ENCODE measurements at regions not wholly inside any gene's neighbourhood (a gene's known extent, or its start where the extent isn't known, plus 50 kb on each side); places are given as distances from the start of the nearest gene placed in this dataset.
A peak's percentile ranks its signal among the peaks of the same experiment; 100 is the strongest.

- TF ChIP-seq CTCF (IDR thresholded peaks at IDR 0.05; ENCODE audit: control extremely low read depth, extremely low read depth), result no peak
Observed at GRCh38 chr3:107247116-107247515, 130.1 kb upstream of the CCDC54 start.

GRCh38 chr3:107249132-107249531 is 128.1 kb upstream of the CCDC54 start:
- DNase-seq, result no peak
- Histone ChIP-seq H3K27me3 (ENCODE audit: control insufficient read depth in 3 of 3, insufficient read depth in 3 of 3, low read length in 2 of 3) (no peaks in the 10 kb centered on the region), H3K9ac (ENCODE audit: insufficient read depth in 1 of 2, low read length in 2 of 2) (no peak overlapping the region), H3K4me3 (no peak overlapping the region), H3K36me3 (ENCODE audit: control insufficient read depth in 4 of 4, insufficient read depth in 4 of 4, low read length in 4 of 4) (peaks cover 1 to 19% (median 9%) of the 10 kb centered on the region in 4 donors), H3K27ac (ENCODE audit: low read depth in 1 of 2, low read length in 1 of 2) (no peak overlapping the region), H3K4me1 (ENCODE audit: control insufficient read depth in 5 of 5, insufficient read depth in 5 of 5, low read length in 5 of 5) (peaks cover 0 to 9% (median 0%) of the 10 kb centered on the region in 5 donors), H3K9me3 (ENCODE audit: control insufficient read depth in 4 of 4, insufficient read depth in 3 of 4, low read length in 3 of 4) (peaks cover 0 to 1% (median 0%) of the 10 kb centered on the region in 4 donors)
- ATAC-seq (ENCODE audit: insufficient read depth, low FRiP score), result no peak
- 99 to 100% methylated on average over 2 of the region's 2 CpGs for WGBS, 2 donors
- no peak for TF ChIP-seq CTCF (IDR thresholded peaks at IDR 0.05; ENCODE audit: control extremely low read depth, extremely low read depth)

More at GRCh38 chr3:107247116-107247515, 130.1 kb upstream of the CCDC54 start:
- Histone ChIP-seq H3K27ac (ENCODE audit: low read depth in 1 of 2, low read length in 1 of 2) (no peak overlapping the region), H3K9ac (ENCODE audit: insufficient read depth in 1 of 2, low read length in 2 of 2) (no peak overlapping the region), H3K27me3 (ENCODE audit: control insufficient read depth in 3 of 3, insufficient read depth in 3 of 3, low read length in 2 of 3) (no peaks in the 10 kb centered on the region), H3K4me1 (ENCODE audit: control insufficient read depth in 5 of 5, insufficient read depth in 5 of 5, low read length in 5 of 5) (peaks cover 0 to 12% (median 0%) of the 10 kb centered on the region in 5 donors), H3K36me3 (ENCODE audit: control insufficient read depth in 4 of 4, insufficient read depth in 4 of 4, low read length in 4 of 4) (peaks cover 1 to 19% (median 9%) of the 10 kb centered on the region in 4 donors), H3K9me3 (ENCODE audit: control insufficient read depth in 4 of 4, insufficient read depth in 3 of 4, low read length in 3 of 4) (peaks cover 0 to 1% (median 0%) of the 10 kb centered on the region in 4 donors), H3K4me3 (no peak overlapping the region)
- 98 to 99% methylated on average over 2 of the region's 2 CpGs for WGBS, 2 donors
- ATAC-seq (ENCODE audit: insufficient read depth, low FRiP score) (no peak), DNase-seq (no peak)

GRCh38 chr3:107250221-107250620 is 127.0 kb upstream of the CCDC54 start:
- H3K27me3 ChIP-seq (ENCODE audit: control insufficient read depth in 3 of 3, insufficient read depth in 3 of 3, low read length in 2 of 3), result no peaks in the 10 kb centered on the region
- peak; percentile 68 to 94 (median 87) for DNase-seq
- H3K4me3 ChIP-seq, result no peak overlapping the region
- H3K9me3 ChIP-seq (ENCODE audit: control insufficient read depth in 4 of 4, insufficient read depth in 3 of 4, low read length in 3 of 4), result peaks cover 0 to 1% (median 0%) of the 10 kb centered on the region in 4 donors
- H3K9ac ChIP-seq (ENCODE audit: insufficient read depth in 1 of 2, low read length in 2 of 2), result no peak overlapping the region
- TF ChIP-seq CTCF (IDR thresholded peaks at IDR 0.05; ENCODE audit: control extremely low read depth, extremely low read depth), result no peak
- no peak for ATAC-seq (ENCODE audit: insufficient read depth, low FRiP score)
- H3K4me1 ChIP-seq (ENCODE audit: control insufficient read depth in 5 of 5, insufficient read depth in 5 of 5, low read length in 5 of 5), result peaks cover 0 to 9% (median 0%) of the 10 kb centered on the region in 5 donors
- WGBS, 2 donors, result 85 to 86% methylated on average over 4 of the region's 4 CpGs
- no peak overlapping the region for H3K27ac ChIP-seq (ENCODE audit: low read depth in 1 of 2, low read length in 1 of 2)
- H3K36me3 ChIP-seq (ENCODE audit: control insufficient read depth in 4 of 4, insufficient read depth in 4 of 4, low read length in 4 of 4), result peaks cover 1 to 19% (median 9%) of the 10 kb centered on the region in 4 donors

GRCh38 chr3:107251819-107252218 is 125.4 kb upstream of the CCDC54 start:
- DNase-seq, result no peak
- WGBS, 2 donors, result 93 to 94% methylated on average over 5 of the region's 5 CpGs
- H3K9me3 ChIP-seq (ENCODE audit: control insufficient read depth in 4 of 4, insufficient read depth in 3 of 4, low read length in 3 of 4), result no peaks in the 10 kb centered on the region
- H3K27ac ChIP-seq (ENCODE audit: low read depth in 1 of 2, low read length in 1 of 2), result no peak overlapping the region
- no peaks in the 10 kb centered on the region for H3K27me3 ChIP-seq (ENCODE audit: control insufficient read depth in 3 of 3, insufficient read depth in 3 of 3, low read length in 2 of 3)
- no peak for TF ChIP-seq CTCF (IDR thresholded peaks at IDR 0.05; ENCODE audit: control extremely low read depth, extremely low read depth)
- H3K36me3 ChIP-seq (ENCODE audit: control insufficient read depth in 4 of 4, insufficient read depth in 4 of 4, low read length in 4 of 4), result peaks cover 1 to 11% (median 4%) of the 10 kb centered on the region in 4 donors
- H3K4me1 ChIP-seq (ENCODE audit: control insufficient read depth in 5 of 5, insufficient read depth in 5 of 5, low read length in 5 of 5), result peaks cover 0 to 9% (median 0%) of the 10 kb centered on the region in 5 donors
- H3K9ac ChIP-seq (ENCODE audit: insufficient read depth in 1 of 2, low read length in 2 of 2), result no peak overlapping the region
- no peak overlapping the region for H3K4me3 ChIP-seq
- no peak for ATAC-seq (ENCODE audit: insufficient read depth, low FRiP score)
